HepG2 (cell line): ENCODE measurements at regions not wholly inside any gene's neighbourhood (a gene's known extent, or its start where the extent isn't known, plus 50 kb on each side); places are given as distances from the start of the nearest gene placed in this dataset.

Experiments used
- ATAC-seq: fragments of 200-7000 bp; cut with Tn5 transposase; 3 replicates; pipeline ENCODE4 v1.9.1; 2020; ENCODE audit warnings: mild to moderate bottlenecking, moderate library complexity
- BruUV-seq: library from RNA; stranded (reverse); fragments of 400-500 nt; replicated peaks from 2 replicates; lab custom pipeline; 2021; lab: Mats Ljungman, UMichigan
- CTCF ChIA-PET: fragments of 300-600 bp; formaldehyde crosslinking; extraction: SDS; loops from one replicate; lab custom pipeline; 2021; ENCODE audit warnings: low total read pairs, inconsistent platforms, low intra/inter-chr PET ratio; lab: Yijun Ruan, JAX
- POLR2A ChIA-PET: fragments of 350-600 bp; sonication (Branson Sonifier 250); formaldehyde crosslinking; loops from one replicate; lab custom pipeline; 2020; ENCODE audit warnings: antibody characterized with exemption, inconsistent platforms; lab: Yijun Ruan, JAX
- DNase-seq: peaks from one replicate; pipeline ENCODE4 v3.0.0-alpha.2; 2015; ENCODE audit warnings: low spot score
- FAIRE-seq: peaks from 3 replicates; lab custom pipeline; 2011; peaks lifted over from hg19 to GRCh38; lab: Jason Lieb, UNC
- H2AFZ ChIP-seq: one replicate; pipeline ENCODE4 v1.6.1; 2011; ENCODE audit warnings: low read length, inconsistent platforms
- H3K27ac ChIP-seq: fragments of 300-600 bp; 3 replicates; pipeline ENCODE4 v1.8.0; 2011; ENCODE audit warnings: mixed run types, mild to moderate bottlenecking, mixed read lengths, low read length, inconsistent platforms; ENCODE audit not compliant: insufficient read depth; ENCODE audit errors: extremely low read length
- H3K27me3 ChIP-seq, 2 experiments: fragments of 200-600 bp in 1 of 2; 2 replicates in 1 of 2; 3 replicates in 1 of 2; pipeline versions ENCODE4 v1.6.0 to v1.8.0; 2011; ENCODE audit warnings: low read length in 2 of 2, mild to moderate bottlenecking in 2 of 2, moderate library complexity in 2 of 2, inconsistent platforms in 1 of 2; ENCODE audit not compliant: insufficient read depth in 2 of 2, control insufficient read depth in 1 of 2
- H3K36me3 ChIP-seq, 2 experiments: fragments of 200-600 bp in 1 of 2; replicated peaks in 1 of 2; 2 replicates in 1 of 2; 3 replicates in 1 of 2; pipeline versions ENCODE4 v1.5.1 to v1.8.0; 2011; ENCODE audit warnings: low read length in 2 of 2, inconsistent platforms in 1 of 2; ENCODE audit not compliant: insufficient read depth in 2 of 2, control insufficient read depth in 1 of 2
- H3K4me1 ChIP-seq: 2 replicates; pipeline ENCODE4 v1.5.1; 2012; ENCODE audit warnings: low read length, inconsistent platforms; ENCODE audit not compliant: insufficient read depth
- H3K4me2 ChIP-seq: 2 replicates; pipeline ENCODE4 v1.6.0; 2011; ENCODE audit warnings: low read depth, low read length, inconsistent platforms
- H3K4me3 ChIP-seq, 3 experiments: fragments of 200-600 bp in 1 of 3; sonication (generic), shearing (Covaris generic) in 1 of 3; replicated peaks in 1 of 3; 2 replicates each; pipeline ENCODE4 v1.5.1; 2011 to 2016; ENCODE audit warnings: low read length in 3 of 3, inconsistent platforms in 2 of 3, low read depth in 2 of 3, mild to moderate bottlenecking in 2 of 3, control low read depth in 1 of 3, mixed read lengths in 1 of 3; ENCODE audit not compliant: insufficient read depth in 1 of 3
- H3K79me2 ChIP-seq: one replicate; pipeline ENCODE4 v1.6.1; 2011; ENCODE audit warnings: low read length, inconsistent platforms; ENCODE audit not compliant: insufficient read depth
- H3K9ac ChIP-seq: 2 replicates; pipeline ENCODE4 v1.6.0; 2011; ENCODE audit warnings: mild to moderate bottlenecking, low read depth, low read length, inconsistent platforms; ENCODE audit not compliant: insufficient read depth
- H3K9me3 ChIP-seq: 2 replicates; pipeline ENCODE4 v1.5.1; 2012; ENCODE audit warnings: mild to moderate bottlenecking, low read length
- H4K20me1 ChIP-seq: 2 replicates; pipeline ENCODE4 v1.6.0; 2011; ENCODE audit warnings: inconsistent platforms, mild to moderate bottlenecking, low read length, moderate library complexity; ENCODE audit not compliant: insufficient read depth
- ARNTL ChIP-seq: sonication (generic); formaldehyde crosslinking; IDR thresholded peaks from 2 replicates; pipeline ENCODE4 v1.4.0; 2020; ENCODE audit warnings: mild to moderate bottlenecking, missing genetic modification reagents
- MAFF ChIP-seq: IDR thresholded peaks from 2 replicates; pipeline ENCODE4 v1.6.1; 2011; ENCODE audit warnings: low read depth, low read length, improper control_type of control experiment
- MAFK ChIP-seq, 2 experiments: IDR thresholded peaks in 1 of 2; conservative IDR thresholded peaks in 1 of 2; 2 replicates each; pipeline ENCODE4 v1.6.1; 2011; ENCODE audit warnings: improper control_type of control experiment in 2 of 2, low read length in 2 of 2
- TP53 ChIP-seq: sonication (generic); formaldehyde crosslinking; conservative IDR thresholded peaks from 2 replicates; pipeline ENCODE4 v1.4.0; 2020; ENCODE audit warnings: missing genetic modification reagents
- ZNF296 ChIP-seq: sonication (generic); formaldehyde crosslinking; conservative IDR thresholded peaks from 2 replicates; pipeline ENCODE4 v1.5.0; 2020; ENCODE audit warnings: mild to moderate bottlenecking, missing genetic modification reagents
- WGBS: methylation state at CpG from one replicate; pipeline ENCODE4 v1.1.6; 2017; ENCODE audit warnings: low lambda C conversion rate; 5-methylcytosine and 5-hydroxymethylcytosine counted together
- in situ Hi-C: cut with HindIII; loops from 2 replicates; pipeline ENCODE4 v1.10.0; 2017; ENCODE audit warnings: low pct_unique_long_range_greater_than_20kb; ENCODE audit not compliant: extremely low pct_ligation_motif_present
- intact Hi-C: fragments of 100-400 bp; cut with micrococcal nuclease; formaldehyde crosslinking; loops from one replicate; pipeline ENCODE4 v1.10.0; 2022; ENCODE audit not compliant: unreplicated experiment
- TF ChIP-seq, protein P1 (sequence below): IDR thresholded peaks from 2 replicates; pipeline ENCODE4 v1.6.1; 2018; ENCODE audit warnings: missing genetic modification reagents
- TF ChIP-seq, protein P2 (sequence below): sonication (generic); formaldehyde crosslinking; IDR thresholded peaks from 2 replicates; pipeline ENCODE4 v1.4.0; 2020; ENCODE audit warnings: missing genetic modification reagents

DNA sequence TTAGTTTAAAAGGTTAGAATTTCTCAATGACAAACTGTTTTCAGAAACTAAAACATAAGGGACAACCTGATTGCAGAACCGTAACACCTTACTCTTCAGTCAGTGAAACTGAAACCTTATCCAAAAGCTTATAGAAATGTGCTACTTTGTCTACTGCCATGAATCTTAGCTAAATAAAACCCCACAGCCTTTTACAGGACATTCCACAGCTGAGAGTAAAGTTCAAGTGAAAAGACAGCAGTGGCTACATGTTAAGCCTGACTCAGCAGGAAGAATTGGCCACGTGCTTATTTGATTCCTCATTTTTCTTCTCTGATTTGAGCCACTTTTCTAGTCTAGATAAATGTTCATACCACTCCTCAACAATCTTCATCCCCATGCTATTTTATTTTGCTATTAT, 278.7 kb upstream of the ISL1 start:
- no peaks in the 10 kb centered on the region for H3K27me3 ChIP-seq
- ChIA-PET CTCF (no interaction called here), POLR2A (no interaction called here)
- intact Hi-C loops (no loop called here), in situ Hi-C loops (no loop called here)
- no TSS peak for BruUV-seq
- no peak for FAIRE-seq
- H4K20me1 ChIP-seq, result no peaks in the 10 kb centered on the region
- no peaks in the 10 kb centered on the region for H3K36me3 ChIP-seq
- no peaks in the 10 kb centered on the region for H3K79me2 ChIP-seq
- no peak overlapping the region for H2AFZ ChIP-seq
- H3K4me1 ChIP-seq, result no peaks in the 10 kb centered on the region
- no peak overlapping the region for H3K9ac ChIP-seq
- TF ChIP-seq MAFK (conservative IDR thresholded peaks at IDR 0.05 in 1 of 2, IDR thresholded peaks at IDR 0.05 in 1 of 2; ENCODE audit: low read length in 2 of 2), result peak; percentile 65 to 76
- TF ChIP-seq ZNF296, result no peak
- no peak for TF ChIP-seq ARNTL (CRISPR knock-in tag)
- peak; percentile 70 for TF ChIP-seq MAFF
- TF ChIP-seq, protein P1, sequence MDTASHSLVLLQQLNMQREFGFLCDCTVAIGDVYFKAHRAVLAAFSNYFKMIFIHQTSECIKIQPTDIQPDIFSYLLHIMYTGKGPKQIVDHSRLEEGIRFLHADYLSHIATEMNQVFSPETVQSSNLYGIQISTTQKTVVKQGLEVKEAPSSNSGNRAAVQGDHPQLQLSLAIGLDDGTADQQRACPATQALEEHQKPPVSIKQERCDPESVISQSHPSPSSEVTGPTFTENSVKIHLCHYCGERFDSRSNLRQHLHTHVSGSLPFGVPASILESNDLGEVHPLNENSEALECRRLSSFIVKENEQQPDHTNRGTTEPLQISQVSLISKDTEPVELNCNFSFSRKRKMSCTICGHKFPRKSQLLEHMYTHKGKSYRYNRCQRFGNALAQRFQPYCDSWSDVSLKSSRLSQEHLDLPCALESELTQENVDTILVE (CRISPR knock-in tag), result no peak
- TF ChIP-seq TP53 (CRISPR knock-in tag), result no peak
- H3K27ac ChIP-seq, result no peak overlapping the region
- 0 out of 3 replicates have a peak, but pooled peaks have one; percentile 26 for ATAC-seq
- DNase-seq, result peak; percentile 2
- no peaks in the 10 kb centered on the region for H3K9me3 ChIP-seq
- no peak overlapping the region for H3K4me2 ChIP-seq
- H3K4me3 ChIP-seq, result no peak overlapping the region
- 2% methylated on average over 2 of the region's 2 CpGs for WGBS

DNA sequence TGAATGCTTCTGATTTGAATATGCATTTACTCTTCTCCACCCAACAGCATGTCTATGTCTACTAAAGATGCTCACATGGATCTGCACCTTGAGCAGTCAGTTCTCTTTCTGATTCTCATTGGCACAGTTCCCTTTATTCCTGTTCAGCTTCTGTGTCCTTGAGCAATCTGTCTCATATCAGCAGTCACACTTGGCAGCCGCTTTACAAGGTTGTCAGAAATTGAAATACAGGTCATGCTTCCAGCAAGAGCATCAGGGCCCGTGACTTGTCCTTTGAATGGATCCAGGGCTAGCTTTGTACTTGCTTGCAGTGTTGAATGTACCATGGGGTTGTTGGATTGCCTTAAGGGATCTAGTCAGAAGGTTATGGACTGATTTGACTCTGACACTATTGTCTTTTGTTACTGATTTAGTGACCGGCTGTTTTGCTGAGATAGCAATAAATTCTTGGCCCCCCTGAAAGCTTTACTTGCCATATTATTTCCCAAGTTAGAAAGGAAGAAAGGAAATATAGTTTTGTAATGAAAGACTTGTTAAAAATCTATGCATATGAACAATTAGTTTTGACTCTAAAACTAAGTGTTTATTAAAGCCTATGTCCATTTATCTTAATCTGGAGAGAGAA, 273.4 kb upstream of the ISL1 start:
- Histone ChIP-seq H4K20me1 (no peaks in the 10 kb centered on the region), H2AFZ (no peak overlapping the region), H3K27me3 (no peaks in the 10 kb centered on the region), H3K9me3 (no peaks in the 10 kb centered on the region), H3K4me2 (no peak overlapping the region), H3K4me1 (no peaks in the 10 kb centered on the region), H3K4me3 (no peak overlapping the region), H3K36me3 (no peaks in the 10 kb centered on the region), H3K27ac (no peak overlapping the region), H3K9ac (no peak overlapping the region), H3K79me2 (no peaks in the 10 kb centered on the region)
- BruUV-seq, result no TSS peak
- peak; percentile 81 for TF ChIP-seq MAFF
- TF ChIP-seq MAFK (conservative IDR thresholded peaks at IDR 0.05 in 1 of 2, IDR thresholded peaks at IDR 0.05 in 1 of 2; ENCODE audit: low read length in 2 of 2), result peak; percentile 80 to 88
- TF ChIP-seq, protein P2, sequence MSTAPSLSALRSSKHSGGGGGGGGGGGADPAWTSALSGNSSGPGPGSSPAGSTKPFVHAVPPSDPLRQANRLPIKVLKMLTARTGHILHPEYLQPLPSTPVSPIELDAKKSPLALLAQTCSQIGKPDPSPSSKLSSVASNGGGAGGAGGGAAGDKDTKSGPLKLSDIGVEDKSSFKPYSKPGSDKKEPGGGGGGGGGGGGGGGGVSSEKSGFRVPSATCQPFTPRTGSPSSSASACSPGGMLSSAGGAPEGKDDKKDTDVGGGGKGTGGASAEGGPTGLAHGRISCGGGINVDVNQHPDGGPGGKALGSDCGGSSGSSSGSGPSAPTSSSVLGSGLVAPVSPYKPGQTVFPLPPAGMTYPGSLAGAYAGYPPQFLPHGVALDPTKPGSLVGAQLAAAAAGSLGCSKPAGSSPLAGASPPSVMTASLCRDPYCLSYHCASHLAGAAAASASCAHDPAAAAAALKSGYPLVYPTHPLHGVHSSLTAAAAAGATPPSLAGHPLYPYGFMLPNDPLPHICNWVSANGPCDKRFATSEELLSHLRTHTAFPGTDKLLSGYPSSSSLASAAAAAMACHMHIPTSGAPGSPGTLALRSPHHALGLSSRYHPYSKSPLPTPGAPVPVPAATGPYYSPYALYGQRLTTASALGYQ (CRISPR knock-in tag), result no peak
- in situ Hi-C loops (no loop called here), intact Hi-C loops (no loop called here)
- whole genome bisulfite sequencing, result 0% methylated on average over 3 of the region's 3 CpGs
- ATAC-seq, result no peak
- no peak for FAIRE-seq
- CTCF ChIA-PET, result no interaction called here
- POLR2A ChIA-PET, result no interaction called here
- no peak for DNase-seq
